HFFc6 (cell line): ENCODE measurements at regions not wholly inside any gene's neighbourhood (a gene's known extent, or its start where the extent isn't known, plus 50 kb on each side); places are given as distances from the start of the nearest gene placed in this dataset.

Experiments
- DNase-seq: peaks from one replicate; pipeline ENCODE4 v3.0.0-alpha.2; 2018
- H3K27ac Mint-ChIP-seq: 2 replicates; pipeline ENCODE4 v1.8.0; 2020; ENCODE audit warnings: mild to moderate bottlenecking, mixed read lengths
- H3K27me3 Mint-ChIP-seq: 2 replicates; pipeline ENCODE4 v1.8.0; 2021; ENCODE audit warnings: mild to moderate bottlenecking, moderate library complexity, mixed read lengths; ENCODE audit not compliant: insufficient read depth
- H3K36me3 Mint-ChIP-seq: 2 replicates; pipeline ENCODE4 v1.8.0; 2021; ENCODE audit warnings: low read depth, mixed read lengths
- H3K4me1 Mint-ChIP-seq: 2 replicates; pipeline ENCODE4 v1.8.0; 2020; ENCODE audit warnings: low read depth, mixed read lengths
- H3K4me3 Mint-ChIP-seq: 2 replicates; pipeline ENCODE4 v1.8.0; 2020; ENCODE audit warnings: mild to moderate bottlenecking, moderate library complexity, mixed read lengths
- H3K9me3 Mint-ChIP-seq: 2 replicates; pipeline ENCODE4 v1.8.0; 2020; ENCODE audit warnings: mild to moderate bottlenecking, mixed read lengths
- CTCF ChIP-seq: fragments of 200-600 bp; sonication (generic); IDR thresholded peaks from 2 replicates; pipeline ENCODE4 v1.5.0; 2021; ENCODE audit warnings: antibody characterized with exemption, mild to moderate bottlenecking

- Mint-ChIP-seq H3K4me3 (no peak overlapping the region), H3K4me1 (peaks cover 59% of the 10 kb centered on the region), H3K27me3 (peaks cover 3% of the 10 kb centered on the region), H3K9me3 (no peaks in the 10 kb centered on the region), H3K36me3 (peaks cover 7% of the 10 kb centered on the region; the same call in 1 of the 2 replicates), H3K27ac (peak overlapping the region; percentile 8; the same call in 1 of the 2 replicates)
- TF ChIP-seq CTCF, result no peak
- DNase-seq, result no peak
Measured at GRCh38 chr4:20445933-20446723, 194.4 kb downstream of the SLIT2 start.

- peaks cover 50% of the 10 kb centered on the region for H3K4me1 Mint-ChIP-seq
Measured at GRCh38 chr4:20447103-20447502, 195.4 kb downstream of the SLIT2 start.

GRCh38 chr4:20451986-20452385 is 200.3 kb downstream of the SLIT2 start:
- no peak for TF ChIP-seq CTCF
- H3K36me3 Mint-ChIP-seq, result peaks cover 7% of the 10 kb centered on the region
- DNase-seq, result no peak
- no peaks in the 10 kb centered on the region for H3K9me3 Mint-ChIP-seq
- H3K4me1 Mint-ChIP-seq, result peaks cover 26% of the 10 kb centered on the region
- no peak overlapping the region for H3K27ac Mint-ChIP-seq
- no peaks in the 10 kb centered on the region; the same call in 1 of the 2 replicates for H3K27me3 Mint-ChIP-seq
- H3K4me3 Mint-ChIP-seq, result no peak overlapping the region

More at GRCh38 chr4:20447103-20447502, 195.4 kb downstream of the SLIT2 start:
- TF ChIP-seq CTCF, result no peak
- Mint-ChIP-seq H3K9me3 (no peaks in the 10 kb centered on the region), H3K4me3 (no peak overlapping the region), H3K36me3 (peaks cover 7% of the 10 kb centered on the region; the same call in 1 of the 2 replicates), H3K27me3 (peaks cover 3% of the 10 kb centered on the region), H3K27ac (no peak overlapping the region)
- no peak for DNase-seq

- Mint-ChIP-seq H3K9me3 (no peaks in the 10 kb centered on the region), H3K27me3 (no peaks in the 10 kb centered on the region; the same call in 1 of the 2 replicates), H3K4me3 (no peak overlapping the region), H3K27ac (no peak overlapping the region), H3K36me3 (no peaks in the 10 kb centered on the region; the same call in 1 of the 2 replicates), H3K4me1 (peaks cover 28% of the 10 kb centered on the region)
- TF ChIP-seq CTCF, result no peak
- DNase-seq, result no peak
Measured at GRCh38 chr4:20454515-20454914, 202.8 kb downstream of the SLIT2 start.

GRCh38 chr4:20456407-20456806 is 204.7 kb downstream of the SLIT2 start:
- DNase-seq, result peak; percentile 30
- Mint-ChIP-seq H3K27me3 (no peaks in the 10 kb centered on the region; the same call in 1 of the 2 replicates), H3K36me3 (no peaks in the 10 kb centered on the region; the same call in 1 of the 2 replicates), H3K27ac (peak overlapping the region; percentile 50), H3K9me3 (no peaks in the 10 kb centered on the region), H3K4me1 (peaks cover 28% of the 10 kb centered on the region), H3K4me3 (no peak overlapping the region)
- TF ChIP-seq CTCF, result no peak
